ENCODE measurements at regions not wholly inside any gene's neighbourhood (a gene's known extent, or its start where the extent isn't known, plus 50 kb on each side); places are given as distances from the start of the nearest gene placed in this dataset.

DNA sequence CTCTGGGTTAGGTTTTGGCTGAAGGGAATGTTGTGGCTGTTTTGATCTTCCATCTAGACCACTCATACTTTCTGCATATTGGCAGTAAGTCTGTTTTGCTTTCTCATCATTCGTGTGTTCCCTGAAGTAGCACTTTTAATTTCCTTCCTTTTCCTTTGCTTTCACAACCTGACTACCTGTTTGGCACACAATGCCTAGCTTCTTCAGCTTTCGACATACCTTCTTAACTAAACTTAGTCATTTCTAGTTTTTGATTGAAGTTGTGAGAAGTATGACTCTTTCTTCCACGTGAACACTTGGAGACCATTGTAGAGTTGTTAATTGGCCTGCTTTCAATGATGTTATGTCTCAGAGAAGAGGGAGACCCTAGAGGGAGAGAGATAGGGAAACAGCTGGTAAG, 123.6 kb upstream of the EPB41L3 start:
- H3K27ac ChIP-seq = no peak overlapping the region
- TF ChIP-seq, protein P1, sequence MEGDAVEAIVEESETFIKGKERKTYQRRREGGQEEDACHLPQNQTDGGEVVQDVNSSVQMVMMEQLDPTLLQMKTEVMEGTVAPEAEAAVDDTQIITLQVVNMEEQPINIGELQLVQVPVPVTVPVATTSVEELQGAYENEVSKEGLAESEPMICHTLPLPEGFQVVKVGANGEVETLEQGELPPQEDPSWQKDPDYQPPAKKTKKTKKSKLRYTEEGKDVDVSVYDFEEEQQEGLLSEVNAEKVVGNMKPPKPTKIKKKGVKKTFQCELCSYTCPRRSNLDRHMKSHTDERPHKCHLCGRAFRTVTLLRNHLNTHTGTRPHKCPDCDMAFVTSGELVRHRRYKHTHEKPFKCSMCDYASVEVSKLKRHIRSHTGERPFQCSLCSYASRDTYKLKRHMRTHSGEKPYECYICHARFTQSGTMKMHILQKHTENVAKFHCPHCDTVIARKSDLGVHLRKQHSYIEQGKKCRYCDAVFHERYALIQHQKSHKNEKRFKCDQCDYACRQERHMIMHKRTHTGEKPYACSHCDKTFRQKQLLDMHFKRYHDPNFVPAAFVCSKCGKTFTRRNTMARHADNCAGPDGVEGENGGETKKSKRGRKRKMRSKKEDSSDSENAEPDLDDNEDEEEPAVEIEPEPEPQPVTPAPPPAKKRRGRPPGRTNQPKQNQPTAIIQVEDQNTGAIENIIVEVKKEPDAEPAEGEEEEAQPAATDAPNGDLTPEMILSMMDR (conservative IDR thresholded peaks at IDR 0.05; ENCODE audit: low read depth) = no peak
- ChIA-PET POLR2A (ENCODE audit: low non-redundant PET) (no interaction called here), CTCF (no interaction called here)
- DNase-seq (ENCODE audit: low spot score) = no peak

DNA sequence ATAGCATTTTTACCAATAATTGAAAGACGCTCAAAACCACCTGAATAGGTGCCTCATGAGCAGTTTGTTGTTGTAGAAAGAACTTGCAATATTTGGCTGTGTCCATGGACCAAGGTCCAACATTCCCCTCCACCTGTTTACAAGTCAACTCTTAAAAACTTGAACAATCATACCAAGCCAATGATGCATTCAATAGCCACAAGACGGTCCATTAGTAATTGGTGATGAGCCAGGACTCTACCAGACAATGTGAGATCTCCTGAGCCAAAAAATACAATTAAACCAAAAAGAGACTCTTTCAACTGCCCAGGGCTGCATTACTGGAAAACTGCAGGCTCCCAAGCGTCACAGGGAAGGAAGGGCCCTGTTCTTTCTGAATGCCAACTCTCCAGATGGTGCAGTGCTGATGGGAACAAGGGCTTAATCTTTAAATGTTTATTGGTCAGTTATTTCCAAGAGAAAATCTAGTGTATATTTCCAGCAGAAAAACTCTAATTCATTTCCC, 118.8 kb upstream of the EPB41L3 start:
- H3K27ac ChIP-seq = no peak overlapping the region
- POLR2A ChIA-PET (ENCODE audit: low non-redundant PET) = no interaction called here
- CTCF ChIA-PET = no interaction called here
- DNase-seq (ENCODE audit: low spot score) = no peak
- TF ChIP-seq, protein P1 (conservative IDR thresholded peaks at IDR 0.05; ENCODE audit: low read depth) = no peak

DNA sequence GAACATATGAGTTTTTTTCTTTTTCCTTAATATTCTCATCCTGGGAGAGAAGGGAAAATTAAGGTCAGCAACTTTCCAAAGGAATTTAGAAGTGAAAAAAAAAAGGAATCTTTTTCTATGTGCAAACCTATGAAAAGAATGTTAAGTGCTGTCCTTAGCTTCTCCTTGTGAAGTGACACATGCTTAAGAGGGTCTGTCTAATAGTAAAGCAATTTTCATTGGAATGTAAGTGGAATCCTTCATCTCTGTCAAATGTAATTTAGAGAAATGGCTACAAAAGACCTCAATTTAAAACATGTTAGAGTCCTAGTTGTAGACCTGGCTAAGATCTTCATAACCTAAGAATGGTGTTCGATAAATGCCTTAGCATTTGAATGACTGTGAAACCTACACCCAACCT, 117.4 kb upstream of the EPB41L3 start:
- DNase-seq (ENCODE audit: low spot score) = no peak
- TF ChIP-seq, protein P1 (conservative IDR thresholded peaks at IDR 0.05; ENCODE audit: low read depth) = no peak
- no peak overlapping the region for H3K27ac ChIP-seq
- POLR2A ChIA-PET (ENCODE audit: low non-redundant PET) = no interaction called here
- CTCF ChIA-PET = no interaction called here

DNA sequence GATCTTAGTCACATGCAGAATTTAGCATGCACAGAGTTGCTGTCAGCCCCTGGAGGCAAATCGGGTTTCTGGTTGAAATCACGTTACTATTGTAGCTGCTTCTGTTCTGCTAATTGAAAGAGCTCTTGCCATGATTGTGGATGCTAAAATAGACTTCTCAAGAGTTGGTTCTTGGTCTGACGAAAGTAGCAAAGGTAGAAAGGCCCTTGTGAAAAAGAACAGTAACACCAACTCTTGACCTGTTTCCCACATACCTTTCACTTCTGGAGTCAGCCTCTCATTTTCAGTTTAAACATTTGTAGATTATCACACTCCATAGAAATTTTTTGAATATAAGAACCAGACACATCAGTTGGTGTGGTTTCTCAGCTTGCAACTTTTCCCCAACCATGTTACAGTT, 110.0 kb upstream of the EPB41L3 start:
- CTCF ChIA-PET = interaction anchor here (0.5 kb wide), 1 partner anchor 1614 kb away, joined by 3 read pairs; no protein-coding TSS in a partner anchor
- POLR2A ChIA-PET (ENCODE audit: low non-redundant PET) = no interaction called here
- TF ChIP-seq, protein P1 (conservative IDR thresholded peaks at IDR 0.05; ENCODE audit: low read depth) = no peak
- H3K27ac ChIP-seq = no peak overlapping the region
- no peak for DNase-seq (ENCODE audit: low spot score)

DNA sequence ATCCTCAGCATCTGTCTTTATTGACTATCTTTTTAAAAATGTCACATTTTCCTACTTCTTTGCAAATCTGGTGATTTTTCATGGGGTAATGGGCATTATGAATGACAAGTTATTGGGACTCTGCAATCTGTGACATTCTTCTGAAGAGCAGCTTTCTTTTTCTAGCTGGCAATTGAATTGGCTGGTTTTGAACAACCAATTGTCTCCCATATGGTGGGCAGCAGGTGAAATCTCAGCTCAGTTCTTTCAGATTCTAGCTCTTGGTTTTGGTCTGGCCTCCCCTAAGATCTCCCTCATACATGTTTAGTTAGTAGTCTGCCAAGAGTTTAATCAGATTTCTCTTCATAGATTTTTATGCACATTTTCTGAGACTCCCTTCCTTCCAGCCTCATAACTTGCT, 107.9 kb upstream of the EPB41L3 start:
- ChIA-PET POLR2A (ENCODE audit: low non-redundant PET) (no interaction called here), CTCF (interaction anchor here (0.5 to 0.6 kb wide), 2 partner anchors 29 to 269 kb away, joined by 3 to 4 read pairs; no protein-coding TSS in a partner anchor)
- DNase-seq (ENCODE audit: low spot score) = no peak
- TF ChIP-seq, protein P1 (conservative IDR thresholded peaks at IDR 0.05; ENCODE audit: low read depth) = no peak
- H3K27ac ChIP-seq = no peak overlapping the region

DNA sequence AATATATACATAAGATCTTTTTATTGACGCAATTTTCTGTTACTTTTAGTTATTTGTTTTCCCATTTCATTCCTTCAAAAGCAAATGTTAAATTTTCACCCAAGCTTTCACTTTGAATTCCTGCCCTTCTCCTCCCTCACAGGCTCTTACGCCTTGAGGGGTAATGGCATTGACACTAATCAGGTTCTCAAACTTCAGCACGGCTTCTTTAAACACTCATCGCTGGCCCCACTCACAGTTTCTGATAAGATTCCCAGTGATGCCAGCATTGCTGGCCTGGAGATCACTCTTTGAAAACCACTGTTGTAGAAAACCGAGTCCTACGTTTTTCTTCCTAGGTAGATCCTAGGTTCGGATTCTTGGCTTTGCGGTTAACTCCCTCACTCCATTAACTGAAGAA, 105.6 kb upstream of the EPB41L3 start:
- DNase-seq (ENCODE audit: low spot score) = no peak
- POLR2A ChIA-PET (ENCODE audit: low non-redundant PET) = no interaction called here
- CTCF ChIA-PET = no interaction called here
- no peak overlapping the region for H3K27ac ChIP-seq
- TF ChIP-seq, protein P1 (conservative IDR thresholded peaks at IDR 0.05; ENCODE audit: low read depth) = no peak

DNA sequence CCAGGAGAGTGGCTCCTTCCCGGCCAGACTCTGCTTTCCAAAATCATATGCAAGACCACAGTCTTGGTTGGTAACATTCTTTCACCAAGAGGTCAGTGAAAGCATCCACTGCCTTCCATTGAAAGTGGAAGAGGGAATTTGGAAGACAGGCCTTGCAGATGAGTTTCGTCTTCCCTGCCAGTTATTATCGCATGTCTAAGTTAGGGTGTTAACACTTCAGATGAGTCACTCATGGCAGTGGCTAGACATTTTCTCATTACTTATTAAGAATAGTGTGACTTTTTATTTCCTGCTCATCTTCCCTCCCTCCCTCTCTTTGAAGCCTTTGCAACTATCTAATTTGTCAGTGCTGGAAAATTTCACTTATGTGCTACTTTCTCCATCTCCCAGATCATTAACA, 102.9 kb upstream of the EPB41L3 start:
- H3K27ac ChIP-seq = no peak overlapping the region
- POLR2A ChIA-PET (ENCODE audit: low non-redundant PET) = no interaction called here
- TF ChIP-seq, protein P1 (conservative IDR thresholded peaks at IDR 0.05; ENCODE audit: low read depth) = no peak
- DNase-seq (ENCODE audit: low spot score) = no peak
- CTCF ChIA-PET = no interaction called here
